ENCODE measurements at regions not wholly inside any gene's neighbourhood (a gene's known extent, or its start where the extent isn't known, plus 50 kb on each side); places are given as distances from the start of the nearest gene placed in this dataset.

DNA sequence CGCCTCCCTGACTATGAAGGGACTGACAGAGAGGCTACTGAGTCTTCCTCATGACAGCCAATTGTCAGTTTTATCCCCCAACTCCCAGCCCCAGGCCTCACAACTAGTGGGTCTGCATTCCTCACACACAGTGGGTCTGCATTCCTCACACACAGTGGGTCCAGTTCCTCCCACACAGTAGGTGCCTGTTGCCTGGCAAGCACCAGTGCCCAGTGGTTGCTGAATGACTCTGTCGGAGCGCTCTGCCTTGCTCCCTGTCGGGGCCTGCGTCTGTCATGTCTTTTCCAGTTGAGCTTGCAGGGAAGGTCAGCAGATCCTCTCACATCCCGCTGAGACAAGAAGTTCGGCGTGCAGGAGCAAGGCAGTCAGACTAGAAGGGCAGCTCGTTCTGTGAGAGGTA lies 590.0 kb upstream of the MKI67 start:
- no peak for DNase-seq
- no peaks in the 10 kb centered on the region for H3K9me3 ChIP-seq (ENCODE audit: insufficient read depth, low read length, severe bottlenecking)
- ATAC-seq (ENCODE audit: insufficient read depth, low read depth): no peak
- H3K9ac ChIP-seq (ENCODE audit: low read depth, low read length): no peak overlapping the region
- TF ChIP-seq, protein P1, sequence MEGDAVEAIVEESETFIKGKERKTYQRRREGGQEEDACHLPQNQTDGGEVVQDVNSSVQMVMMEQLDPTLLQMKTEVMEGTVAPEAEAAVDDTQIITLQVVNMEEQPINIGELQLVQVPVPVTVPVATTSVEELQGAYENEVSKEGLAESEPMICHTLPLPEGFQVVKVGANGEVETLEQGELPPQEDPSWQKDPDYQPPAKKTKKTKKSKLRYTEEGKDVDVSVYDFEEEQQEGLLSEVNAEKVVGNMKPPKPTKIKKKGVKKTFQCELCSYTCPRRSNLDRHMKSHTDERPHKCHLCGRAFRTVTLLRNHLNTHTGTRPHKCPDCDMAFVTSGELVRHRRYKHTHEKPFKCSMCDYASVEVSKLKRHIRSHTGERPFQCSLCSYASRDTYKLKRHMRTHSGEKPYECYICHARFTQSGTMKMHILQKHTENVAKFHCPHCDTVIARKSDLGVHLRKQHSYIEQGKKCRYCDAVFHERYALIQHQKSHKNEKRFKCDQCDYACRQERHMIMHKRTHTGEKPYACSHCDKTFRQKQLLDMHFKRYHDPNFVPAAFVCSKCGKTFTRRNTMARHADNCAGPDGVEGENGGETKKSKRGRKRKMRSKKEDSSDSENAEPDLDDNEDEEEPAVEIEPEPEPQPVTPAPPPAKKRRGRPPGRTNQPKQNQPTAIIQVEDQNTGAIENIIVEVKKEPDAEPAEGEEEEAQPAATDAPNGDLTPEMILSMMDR (IDR thresholded peaks at IDR 0.05; ENCODE audit: borderline replicate concordance, extremely low read depth, low read length, poor library complexity, severe bottlenecking): no peak
- TF ChIP-seq EZH2 (IDR thresholded peaks at IDR 0.05; ENCODE audit: borderline replicate concordance, low read depth, low read length, severe bottlenecking): no peak
- no peak overlapping the region for H3K4me2 ChIP-seq (ENCODE audit: insufficient read depth, low read length)
- H3K4me3 ChIP-seq (ENCODE audit: low read depth in 1 of 2, low read length in 2 of 2): no peak overlapping the region
- no peaks in the 10 kb centered on the region for H3K4me1 ChIP-seq (ENCODE audit: insufficient read depth, low read length)
- no peak overlapping the region for H3K27ac ChIP-seq (ENCODE audit: low read length)
- H4K20me1 ChIP-seq (ENCODE audit: insufficient read depth, low read length): no peaks in the 10 kb centered on the region
- no peak overlapping the region for H2AFZ ChIP-seq (ENCODE audit: low read depth, low read length)
- no peaks in the 10 kb centered on the region for H3K36me3 ChIP-seq (ENCODE audit: insufficient read depth, low read length)
- no peaks in the 10 kb centered on the region for H3K79me2 ChIP-seq (ENCODE audit: insufficient read depth, low read length)
- no peaks in the 10 kb centered on the region for H3K27me3 ChIP-seq (ENCODE audit: insufficient read depth, low read length, poor library complexity)

DNA sequence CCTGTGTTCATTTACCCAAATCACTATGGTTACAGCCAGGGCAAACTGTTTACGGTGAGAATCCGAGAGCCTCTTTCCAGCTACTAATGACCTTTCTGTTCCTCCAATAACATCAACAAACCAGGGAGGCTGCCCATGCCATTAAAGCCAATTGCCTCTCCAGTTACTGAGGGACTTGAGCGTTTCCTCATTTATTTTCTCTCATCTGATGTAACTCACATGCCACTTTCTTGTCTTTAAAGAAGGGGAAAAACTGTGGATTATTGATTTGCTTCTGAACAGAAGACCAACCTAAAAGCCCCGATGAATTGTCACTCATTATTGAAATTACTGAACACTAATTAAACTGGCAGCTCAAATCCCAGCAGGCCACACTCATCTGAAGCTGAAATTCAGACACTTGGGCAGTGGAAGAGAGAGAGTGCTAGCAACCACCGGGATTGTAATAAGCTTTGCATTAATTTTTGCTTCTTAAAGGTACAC lies 595.8 kb upstream of the MKI67 start:
- no peaks in the 10 kb centered on the region for H3K36me3 ChIP-seq (ENCODE audit: insufficient read depth, low read length)
- H3K9me3 ChIP-seq (ENCODE audit: insufficient read depth, low read length, severe bottlenecking): no peaks in the 10 kb centered on the region
- no peak overlapping the region for H3K4me3 ChIP-seq (ENCODE audit: low read depth in 1 of 2, low read length in 2 of 2)
- H2AFZ ChIP-seq (ENCODE audit: low read depth, low read length): no peak overlapping the region
- no peak overlapping the region for H3K4me2 ChIP-seq (ENCODE audit: insufficient read depth, low read length)
- peaks cover 4% of the 10 kb centered on the region for H3K27me3 ChIP-seq (ENCODE audit: insufficient read depth, low read length, poor library complexity)
- H3K4me1 ChIP-seq (ENCODE audit: insufficient read depth, low read length): no peaks in the 10 kb centered on the region
- ATAC-seq (ENCODE audit: insufficient read depth, low read depth) (no peak), DNase-seq (no peak)
- no peaks in the 10 kb centered on the region for H4K20me1 ChIP-seq (ENCODE audit: insufficient read depth, low read length)
- H3K27ac ChIP-seq (ENCODE audit: low read length): no peak overlapping the region
- no peak for TF ChIP-seq EZH2 (IDR thresholded peaks at IDR 0.05; ENCODE audit: borderline replicate concordance, low read depth, low read length, severe bottlenecking)
- no peak overlapping the region for H3K9ac ChIP-seq (ENCODE audit: low read depth, low read length)
- H3K79me2 ChIP-seq (ENCODE audit: insufficient read depth, low read length): no peaks in the 10 kb centered on the region

DNA sequence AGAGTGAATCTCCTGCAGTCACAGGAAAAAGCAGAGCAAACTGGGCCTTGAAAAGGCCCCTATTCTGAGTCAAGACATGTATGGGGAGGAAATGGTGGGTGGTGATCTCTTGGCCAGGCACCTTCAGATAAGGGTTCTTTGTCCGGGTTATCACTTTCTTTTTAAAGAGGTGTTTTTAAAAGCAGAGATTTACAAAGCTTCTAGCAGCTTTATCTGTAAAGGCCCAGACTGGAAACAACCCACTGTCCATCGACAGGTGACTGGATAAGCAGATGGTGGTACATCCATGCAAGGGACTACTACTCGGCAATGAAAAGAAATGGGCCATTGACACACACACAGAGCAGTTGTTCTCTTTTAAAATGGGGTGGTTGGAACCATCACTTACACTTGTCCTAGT lies 596.7 kb upstream of the MKI67 start:
- TF ChIP-seq EZH2 (IDR thresholded peaks at IDR 0.05; ENCODE audit: borderline replicate concordance, low read depth, low read length, severe bottlenecking): no peak
- TF ChIP-seq, protein P1 (IDR thresholded peaks at IDR 0.05; ENCODE audit: borderline replicate concordance, extremely low read depth, low read length, poor library complexity, severe bottlenecking): no peak
- Histone ChIP-seq H3K4me3 (ENCODE audit: low read depth in 1 of 2, low read length in 2 of 2) (no peak overlapping the region), H3K27ac (ENCODE audit: low read length) (no peak overlapping the region), H3K4me2 (ENCODE audit: insufficient read depth, low read length) (no peak overlapping the region), H3K4me1 (ENCODE audit: insufficient read depth, low read length) (no peaks in the 10 kb centered on the region), H3K27me3 (ENCODE audit: insufficient read depth, low read length, poor library complexity) (peaks cover 5% of the 10 kb centered on the region), H4K20me1 (ENCODE audit: insufficient read depth, low read length) (no peaks in the 10 kb centered on the region), H3K9me3 (ENCODE audit: insufficient read depth, low read length, severe bottlenecking) (no peaks in the 10 kb centered on the region), H3K9ac (ENCODE audit: low read depth, low read length) (no peak overlapping the region), H3K36me3 (ENCODE audit: insufficient read depth, low read length) (no peaks in the 10 kb centered on the region), H2AFZ (ENCODE audit: low read depth, low read length) (no peak overlapping the region), H3K79me2 (ENCODE audit: insufficient read depth, low read length) (no peaks in the 10 kb centered on the region)
- no peak for DNase-seq
- no peak for ATAC-seq (ENCODE audit: insufficient read depth, low read depth)

DNA sequence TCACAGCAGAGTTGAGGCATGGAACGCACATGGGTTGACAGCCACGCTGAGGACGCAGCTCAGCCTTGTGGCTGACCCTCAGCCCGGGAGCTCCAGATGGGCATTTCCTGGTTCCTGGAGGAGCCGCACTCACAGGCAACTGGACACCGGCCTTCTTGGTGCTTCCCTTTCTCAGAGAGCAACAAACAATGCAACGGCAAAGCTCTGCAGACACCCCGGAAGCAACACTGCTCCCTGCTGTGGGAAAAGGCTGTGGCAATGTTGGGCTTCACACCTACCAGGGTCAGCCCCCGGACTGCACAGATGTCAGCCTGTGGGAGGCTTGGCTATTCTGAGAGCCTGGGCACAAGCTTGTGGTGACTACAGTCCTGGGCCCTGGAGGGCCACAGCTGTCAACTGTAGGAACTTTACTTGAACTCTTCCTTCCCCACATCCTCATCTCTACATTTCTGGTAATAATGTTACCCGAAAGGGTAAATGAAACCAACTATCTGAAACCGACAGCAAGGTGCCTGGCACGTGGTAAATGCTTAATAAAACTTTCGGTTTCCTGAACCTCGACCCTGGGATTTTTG lies 597.5 kb upstream of the MKI67 start:
- Histone ChIP-seq H3K36me3 (ENCODE audit: insufficient read depth, low read length) (no peaks in the 10 kb centered on the region), H3K9me3 (ENCODE audit: insufficient read depth, low read length, severe bottlenecking) (no peaks in the 10 kb centered on the region), H3K9ac (ENCODE audit: low read depth, low read length) (no peak overlapping the region), H3K4me2 (ENCODE audit: insufficient read depth, low read length) (no peak overlapping the region), H3K27ac (ENCODE audit: low read length) (no peak overlapping the region), H3K4me3 (ENCODE audit: low read depth in 1 of 2, low read length in 2 of 2) (no peak overlapping the region), H4K20me1 (ENCODE audit: insufficient read depth, low read length) (no peaks in the 10 kb centered on the region), H2AFZ (ENCODE audit: low read depth, low read length) (no peak overlapping the region), H3K27me3 (ENCODE audit: insufficient read depth, low read length, poor library complexity) (peaks cover 6% of the 10 kb centered on the region), H3K79me2 (ENCODE audit: insufficient read depth, low read length) (no peaks in the 10 kb centered on the region), H3K4me1 (ENCODE audit: insufficient read depth, low read length) (no peaks in the 10 kb centered on the region)
- ATAC-seq (ENCODE audit: insufficient read depth, low read depth) (no peak), DNase-seq (peak; percentile 11)
- TF ChIP-seq, protein P1 (IDR thresholded peaks at IDR 0.05; ENCODE audit: borderline replicate concordance, extremely low read depth, low read length, poor library complexity, severe bottlenecking): no peak
- no peak for TF ChIP-seq EZH2 (IDR thresholded peaks at IDR 0.05; ENCODE audit: borderline replicate concordance, low read depth, low read length, severe bottlenecking)
